Right atrium auricular region (tissue), 2 donors: ENCODE measurements at regions not wholly inside any gene's neighbourhood (a gene's known extent, or its start where the extent isn't known, plus 50 kb on each side); places are given as distances from the start of the nearest gene placed in this dataset.

Experiments used
- DNase-seq: peaks from one replicate; pipeline ENCODE4 v3.0.0-alpha.2; 2019; ENCODE audit warnings: low spot score
- H3K27ac ChIP-seq, 2 donors: fragments of 200-600 bp; sonication (generic); 1 replicate in 1 of 2; 2 replicates in 1 of 2; pipeline ENCODE4 v1.5.1; 2016 to 2019
- H3K27me3 ChIP-seq, 2 donors: fragments of 200-600 bp; sonication (generic); one replicate each; pipeline versions ENCODE4 v1.5.1 to v1.6.0; 2017 to 2019
- H3K36me3 ChIP-seq: fragments of 200-600 bp; sonication (generic); one replicate; pipeline ENCODE4 v1.5.1; 2016
- H3K4me1 ChIP-seq, 2 donors: fragments of 200-600 bp; sonication (generic); one replicate each; pipeline versions ENCODE4 v1.5.1 to v1.6.0; 2017 to 2019
- H3K4me3 ChIP-seq, 2 donors: fragments of 200-600 bp; sonication (generic); 1 replicate in 1 of 2; 2 replicates in 1 of 2; pipeline ENCODE4 v1.5.1; 2017 to 2019; ENCODE audit warnings: mild to moderate bottlenecking in 1 of 2, moderate library complexity in 1 of 2
- H3K9me3 ChIP-seq, 2 donors: fragments of 200-600 bp; sonication (generic); one replicate each; pipeline ENCODE4 v1.5.1; 2019
- TF ChIP-seq, protein P1 (sequence below), 2 donors: fragments of 200-600 bp; sonication (generic); IDR thresholded peaks; one replicate each; pipeline ENCODE4 v1.5.1; 2019; ENCODE audit warnings: antibody characterized with exemption in 2 of 2

DNA sequence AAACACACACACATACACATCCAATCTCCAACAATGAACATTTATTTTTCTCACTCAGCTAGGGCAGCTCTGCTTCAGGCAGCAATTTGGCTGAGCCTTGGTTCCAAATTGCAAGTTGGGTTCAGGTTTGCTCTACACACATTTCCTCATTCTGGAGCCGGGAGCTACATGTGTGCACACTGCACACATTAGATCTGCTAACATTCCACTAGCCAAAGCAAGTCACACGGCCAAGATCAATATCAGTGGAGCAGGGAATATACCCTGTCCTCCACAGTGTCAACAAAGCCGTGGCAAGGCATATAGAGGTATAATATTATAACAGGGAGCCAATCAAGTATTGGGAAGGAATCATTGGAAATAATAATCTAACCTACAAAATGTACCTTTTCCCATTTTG is 57.5 kb upstream of the PPP1R3C start:
- no peaks in the 10 kb centered on the region for H3K9me3 ChIP-seq
- H3K4me3 ChIP-seq, result no peak overlapping the region
- H3K27ac ChIP-seq, result peak overlapping the region in 1 of 2 donors; percentile 48
- DNase-seq, result no peak
- no peaks in the 10 kb centered on the region for H3K27me3 ChIP-seq
- H3K4me1 ChIP-seq, result no peaks in the 10 kb centered on the region
- TF ChIP-seq, protein P1, sequence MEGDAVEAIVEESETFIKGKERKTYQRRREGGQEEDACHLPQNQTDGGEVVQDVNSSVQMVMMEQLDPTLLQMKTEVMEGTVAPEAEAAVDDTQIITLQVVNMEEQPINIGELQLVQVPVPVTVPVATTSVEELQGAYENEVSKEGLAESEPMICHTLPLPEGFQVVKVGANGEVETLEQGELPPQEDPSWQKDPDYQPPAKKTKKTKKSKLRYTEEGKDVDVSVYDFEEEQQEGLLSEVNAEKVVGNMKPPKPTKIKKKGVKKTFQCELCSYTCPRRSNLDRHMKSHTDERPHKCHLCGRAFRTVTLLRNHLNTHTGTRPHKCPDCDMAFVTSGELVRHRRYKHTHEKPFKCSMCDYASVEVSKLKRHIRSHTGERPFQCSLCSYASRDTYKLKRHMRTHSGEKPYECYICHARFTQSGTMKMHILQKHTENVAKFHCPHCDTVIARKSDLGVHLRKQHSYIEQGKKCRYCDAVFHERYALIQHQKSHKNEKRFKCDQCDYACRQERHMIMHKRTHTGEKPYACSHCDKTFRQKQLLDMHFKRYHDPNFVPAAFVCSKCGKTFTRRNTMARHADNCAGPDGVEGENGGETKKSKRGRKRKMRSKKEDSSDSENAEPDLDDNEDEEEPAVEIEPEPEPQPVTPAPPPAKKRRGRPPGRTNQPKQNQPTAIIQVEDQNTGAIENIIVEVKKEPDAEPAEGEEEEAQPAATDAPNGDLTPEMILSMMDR (IDR thresholded peaks at IDR 0.05), result no peak
- H3K36me3 ChIP-seq, result no peaks in the 10 kb centered on the region

DNA sequence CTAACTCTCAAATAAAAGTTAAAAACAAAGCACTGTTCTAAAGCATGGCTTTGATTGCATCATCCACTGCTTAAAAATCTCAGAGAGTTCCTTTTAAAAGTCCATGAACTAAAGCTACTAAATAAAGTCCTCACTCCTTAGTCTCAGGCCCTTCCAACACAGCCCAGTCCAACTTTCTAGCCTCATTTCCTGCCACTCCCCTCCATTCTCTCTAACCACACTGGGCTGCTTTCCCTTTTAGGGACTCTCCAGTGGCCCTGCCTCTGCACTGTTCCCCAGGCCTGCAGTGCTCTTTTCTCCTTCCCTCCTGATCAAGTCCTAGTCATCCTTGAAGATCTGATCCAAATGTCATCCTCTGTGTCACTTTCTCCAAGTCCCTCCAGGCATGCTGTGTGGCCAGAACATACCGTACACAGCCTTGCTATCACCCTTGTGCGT is 56.9 kb upstream of the PPP1R3C start:
- Histone ChIP-seq H3K9me3 (no peaks in the 10 kb centered on the region), H3K4me3 (no peak overlapping the region), H3K4me1 (no peaks in the 10 kb centered on the region), H3K27me3 (no peaks in the 10 kb centered on the region), H3K27ac (peak overlapping the region in 1 of 2 donors; percentile 48), H3K36me3 (no peaks in the 10 kb centered on the region)
- TF ChIP-seq, protein P1 (IDR thresholded peaks at IDR 0.05), result no peak
- DNase-seq, result no peak

DNA sequence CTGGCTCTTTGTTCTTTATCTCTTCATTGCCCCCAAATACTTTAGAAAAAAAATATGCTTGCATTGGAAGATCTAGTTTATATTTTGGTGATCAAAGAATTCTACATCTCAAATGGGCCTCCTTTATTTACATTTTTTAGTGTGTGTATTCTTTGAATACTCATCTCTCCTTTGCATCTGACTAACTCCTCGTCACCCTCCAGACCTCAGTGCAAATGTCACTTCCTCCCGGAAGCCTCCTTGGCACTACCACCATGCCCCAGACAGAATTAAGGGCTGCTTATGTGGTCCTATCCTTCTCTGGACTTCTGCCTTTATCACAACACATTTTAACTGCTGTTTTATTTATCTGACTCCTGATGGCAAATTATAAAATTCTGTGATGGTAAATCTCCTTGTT is 52.0 kb upstream of the PPP1R3C start:
- H3K9me3 ChIP-seq, result no peaks in the 10 kb centered on the region
- no peak overlapping the region for H3K4me3 ChIP-seq
- no peak for DNase-seq
- no peak overlapping the region for H3K27ac ChIP-seq
- no peaks in the 10 kb centered on the region for H3K36me3 ChIP-seq
- no peaks in the 10 kb centered on the region for H3K27me3 ChIP-seq
- peaks cover 0 to 12% of the 10 kb centered on the region in 2 donors for H3K4me1 ChIP-seq
- TF ChIP-seq, protein P1 (IDR thresholded peaks at IDR 0.05), result no peak

DNA sequence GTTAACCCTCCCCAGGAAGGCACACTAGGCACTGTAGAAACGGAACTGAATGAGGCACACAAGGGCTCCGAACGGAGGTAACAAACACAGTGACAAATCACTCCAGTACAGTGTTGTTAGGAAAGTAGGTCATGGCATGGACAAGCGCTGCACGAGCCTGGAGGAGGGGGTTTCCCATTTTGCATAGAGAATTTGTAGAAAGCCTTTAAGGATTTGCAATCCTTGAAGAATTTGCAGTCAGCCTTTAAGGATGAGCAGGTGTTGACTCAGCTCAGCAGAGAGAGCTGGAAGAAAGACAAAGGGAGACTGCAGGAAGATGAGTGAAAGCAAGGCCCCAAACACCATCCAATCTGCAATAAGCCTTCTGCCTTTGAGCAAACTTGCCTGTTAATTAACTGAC is 51.1 kb upstream of the PPP1R3C start:
- H3K36me3 ChIP-seq, result no peaks in the 10 kb centered on the region
- no peak overlapping the region for H3K4me3 ChIP-seq
- DNase-seq, result no peak
- no peaks in the 10 kb centered on the region for H3K9me3 ChIP-seq
- H3K4me1 ChIP-seq, result peaks cover 0 to 12% of the 10 kb centered on the region in 2 donors
- H3K27ac ChIP-seq, result no peak overlapping the region
- H3K27me3 ChIP-seq, result no peaks in the 10 kb centered on the region
- TF ChIP-seq, protein P1 (IDR thresholded peaks at IDR 0.05), result no peak

DNA sequence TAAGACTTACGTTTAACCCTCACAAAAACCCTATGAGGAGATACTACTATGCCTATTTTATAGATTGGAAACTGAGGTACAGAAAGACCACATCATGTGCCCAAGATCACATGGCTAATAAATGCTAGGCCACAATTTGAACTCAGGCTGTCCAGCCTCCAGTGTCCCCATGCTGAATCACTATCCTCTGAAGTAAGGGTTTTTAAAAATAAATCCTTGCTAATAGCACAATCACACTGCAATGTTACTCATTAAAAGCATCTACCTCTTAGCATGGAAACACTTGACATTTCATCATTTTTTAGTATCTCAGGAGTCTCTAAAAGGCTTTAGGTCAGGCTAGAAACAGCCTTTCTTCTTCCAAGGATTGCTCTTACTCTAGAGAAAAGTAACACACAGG is 50.0 kb upstream of the PPP1R3C start:
- H3K27me3 ChIP-seq, result no peaks in the 10 kb centered on the region
- H3K27ac ChIP-seq, result no peak overlapping the region
- no peak for DNase-seq
- no peaks in the 10 kb centered on the region for H3K36me3 ChIP-seq
- H3K9me3 ChIP-seq, result no peaks in the 10 kb centered on the region
- peaks cover 0 to 12% of the 10 kb centered on the region in 2 donors for H3K4me1 ChIP-seq
- no peak overlapping the region for H3K4me3 ChIP-seq
- TF ChIP-seq, protein P1 (IDR thresholded peaks at IDR 0.05), result no peak
